CD1c-positive myeloid dendritic cell (primary cell): ENCODE measurements at regions not wholly inside any gene's neighbourhood (a gene's known extent, or its start where the extent isn't known, plus 50 kb on each side); places are given as distances from the start of the nearest gene placed in this dataset.

Source experiments
- DNase-seq: peaks from one replicate; pipeline ENCODE4 v3.0.0-alpha.2; 2016; ENCODE audit errors: extremely low spot score

GRCh38 chr9:18146329-18146728, 327.6 kb upstream of the ADAMTSL1 start:
- DNase-seq, result no peak

GRCh38 chr9:18149471-18150011, 324.4 kb upstream of the ADAMTSL1 start:
- no peak for DNase-seq

GRCh38 chr9:18154661-18155060, 319.3 kb upstream of the ADAMTSL1 start:
- DNase-seq, result no peak

GRCh38 chr9:18159254-18159653, 314.7 kb upstream of the ADAMTSL1 start:
- DNase-seq, result no peak

- DNase-seq, result no peak
These were observed 310.8 kb upstream of the ADAMTSL1 start for GRCh38 chr9:18163146-18163545.

GRCh38 chr9:18167733-18168132, 306.2 kb upstream of the ADAMTSL1 start:
- no peak for DNase-seq

GRCh38 chr9:18173923-18174322, 300.0 kb upstream of the ADAMTSL1 start:
- no peak for DNase-seq

- DNase-seq, result no peak
These were observed 291.3 kb upstream of the ADAMTSL1 start for GRCh38 chr9:18182636-18183035.

GRCh38 chr9:18183974-18184373, 290.0 kb upstream of the ADAMTSL1 start:
- no peak for DNase-seq

GRCh38 chr9:18184401-18184800, 289.6 kb upstream of the ADAMTSL1 start:
- no peak for DNase-seq

- no peak for DNase-seq
These were observed 288.8 kb upstream of the ADAMTSL1 start for GRCh38 chr9:18185196-18185595.

- DNase-seq, result no peak
These were observed 285.0 kb upstream of the ADAMTSL1 start for GRCh38 chr9:18188971-18189370.

GRCh38 chr9:18189871-18190670, 283.9 kb upstream of the ADAMTSL1 start:
- DNase-seq, result no peak

- no peak for DNase-seq
These were observed 283.1 kb upstream of the ADAMTSL1 start for GRCh38 chr9:18190671-18191374.

GRCh38 chr9:18194316-18194715, 279.6 kb upstream of the ADAMTSL1 start:
- DNase-seq, result no peak

GRCh38 chr9:18195223-18195622, 278.7 kb upstream of the ADAMTSL1 start:
- DNase-seq, result no peak

GRCh38 chr9:18202924-18203323, 271.0 kb upstream of the ADAMTSL1 start:
- no peak for DNase-seq

- no peak for DNase-seq
These were observed 266.2 kb upstream of the ADAMTSL1 start for GRCh38 chr9:18207735-18208134.

- DNase-seq, result no peak
These were observed 265.5 kb upstream of the ADAMTSL1 start for GRCh38 chr9:18208166-18209059.

GRCh38 chr9:18215626-18216025, 258.3 kb upstream of the ADAMTSL1 start:
- DNase-seq, result no peak

- no peak for DNase-seq
These were observed 257.6 kb upstream of the ADAMTSL1 start for GRCh38 chr9:18216376-18216775.

GRCh38 chr9:18228101-18228500, 245.9 kb upstream of the ADAMTSL1 start:
- no peak for DNase-seq
